NCI-H2081 treated with DMSO at 0.1 percent for 48 hours (cell line): ENCODE measurements at regions not wholly inside any gene's neighbourhood (a gene's known extent, or its start where the extent isn't known, plus 50 kb on each side); places are given as distances from the start of the nearest gene placed in this dataset.
"Not testable (repeated sequence)": the region's sequence is repeated elsewhere in the genome, so short reads cannot be mapped to it uniquely, and the experiment has no call there.

Experiments
- DNase-seq: peaks from one replicate; lab custom pipeline; 2025; lab: John Stamatoyannopoulos, UW

DNA sequence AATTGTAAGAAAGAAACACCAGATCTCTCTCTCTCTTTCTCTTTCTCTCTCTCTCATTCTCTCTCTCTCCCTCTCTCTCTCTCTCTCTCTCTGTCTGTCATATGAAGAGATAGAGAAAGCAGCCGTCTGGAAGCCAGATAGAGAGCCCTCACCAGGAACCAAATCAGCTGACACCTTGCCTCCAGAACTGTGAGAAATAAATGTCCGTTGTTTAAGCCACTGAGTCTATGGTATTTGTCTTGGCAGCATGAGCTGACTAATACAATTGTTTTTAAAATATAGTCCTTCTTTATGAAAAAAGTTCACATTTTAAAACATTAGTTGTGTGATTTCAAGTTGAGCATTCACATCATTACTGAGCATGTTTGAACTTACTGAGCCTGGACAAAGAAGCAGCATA, 275.6 kb downstream of the CETN3 start:
- no peak for DNase-seq

DNA sequence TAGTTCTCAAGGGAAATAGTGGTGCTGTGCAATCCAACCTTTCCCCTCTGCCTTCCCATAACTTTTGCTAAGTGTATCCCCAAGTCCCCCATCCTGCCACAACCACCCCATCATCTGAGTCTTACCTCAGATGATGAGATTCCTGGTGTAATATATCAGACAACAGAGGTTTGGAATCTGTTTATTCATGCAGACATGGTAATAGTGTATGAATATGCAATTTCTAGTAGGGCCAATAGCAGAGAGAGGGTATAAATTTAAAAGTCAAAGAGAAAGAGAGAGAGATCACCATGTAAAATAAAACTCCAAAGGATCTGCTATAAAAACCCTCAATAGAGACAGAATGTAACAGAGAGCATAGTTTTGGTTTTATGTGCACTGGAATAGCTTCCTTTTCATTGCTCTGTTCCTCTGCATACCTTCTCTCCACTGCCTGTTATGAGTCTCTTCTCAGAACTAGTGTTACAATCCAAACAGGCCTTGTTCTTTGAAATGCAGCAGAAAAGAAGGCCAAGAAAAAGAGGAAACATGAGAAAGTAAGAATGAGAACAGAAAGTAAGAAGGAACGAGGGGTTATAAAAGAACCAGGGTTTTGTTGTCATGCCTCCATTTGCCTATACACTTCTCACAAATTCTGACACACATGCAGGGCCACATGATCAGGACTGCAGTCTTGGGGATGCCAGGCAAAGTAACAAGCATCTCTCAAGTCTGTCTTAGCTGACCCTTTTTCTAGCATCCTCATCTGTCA, 278.0 kb downstream of the CETN3 start:
- no peak for DNase-seq

DNA sequence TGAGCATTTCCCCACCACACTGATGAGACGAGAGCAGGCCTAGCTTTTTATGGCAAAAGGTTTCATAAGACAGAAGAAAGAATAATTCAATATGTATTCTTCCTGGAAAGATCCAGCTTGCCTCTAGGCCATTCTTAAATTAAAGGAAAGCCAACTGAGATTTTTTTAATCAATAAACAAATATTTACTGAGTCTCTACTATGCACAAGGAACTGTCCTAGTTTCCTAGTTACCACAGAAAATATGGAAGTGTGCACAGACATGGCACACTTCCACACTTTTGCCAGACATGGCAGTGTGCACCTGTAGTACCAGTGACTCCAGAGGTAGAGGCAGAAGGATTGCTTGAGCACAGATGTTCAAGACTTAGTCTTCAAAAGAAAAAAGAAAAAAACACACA, 281.0 kb downstream of the CETN3 start:
- no peak for DNase-seq

DNA sequence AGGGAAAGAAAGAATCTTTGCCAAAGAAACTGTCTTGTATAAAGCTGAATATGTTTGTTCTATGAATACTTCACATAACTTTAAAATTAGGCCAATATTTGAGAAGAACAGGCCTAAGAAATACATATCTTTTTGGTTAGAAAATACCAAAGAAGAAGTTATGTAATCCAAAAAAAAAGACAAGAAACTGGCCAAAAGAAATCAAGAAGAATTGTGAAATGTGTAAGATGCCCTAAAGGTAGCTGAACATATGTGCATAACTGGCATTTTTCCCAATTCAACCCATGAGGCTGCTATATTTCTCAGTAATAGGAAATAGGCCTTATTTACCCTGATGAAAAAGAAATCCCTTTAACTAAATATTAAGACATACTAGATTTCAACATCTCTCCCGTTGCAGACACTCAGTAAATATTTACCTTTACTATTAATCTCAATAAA, 290.0 kb downstream of the CETN3 start:
- no peak for DNase-seq

DNA sequence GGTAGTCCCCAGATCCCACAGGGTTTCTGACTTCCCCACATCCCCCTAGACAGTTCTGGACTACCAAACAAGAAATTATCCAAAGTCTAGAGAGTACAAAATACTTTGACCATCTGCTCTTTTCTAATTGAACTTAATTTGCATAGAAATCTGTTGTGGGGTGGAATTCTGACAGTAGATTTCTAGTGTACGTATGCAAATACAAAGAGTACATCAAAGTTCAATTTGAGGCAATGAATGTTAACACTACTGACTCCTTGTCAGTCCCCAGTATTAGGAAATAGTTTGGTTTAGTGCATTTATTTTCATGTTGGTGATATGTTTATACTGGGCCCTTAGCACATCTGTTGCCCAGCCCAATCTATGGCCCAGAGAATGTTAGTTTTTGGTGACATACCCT, 292.6 kb downstream of the CETN3 start:
- no peak for DNase-seq

DNA sequence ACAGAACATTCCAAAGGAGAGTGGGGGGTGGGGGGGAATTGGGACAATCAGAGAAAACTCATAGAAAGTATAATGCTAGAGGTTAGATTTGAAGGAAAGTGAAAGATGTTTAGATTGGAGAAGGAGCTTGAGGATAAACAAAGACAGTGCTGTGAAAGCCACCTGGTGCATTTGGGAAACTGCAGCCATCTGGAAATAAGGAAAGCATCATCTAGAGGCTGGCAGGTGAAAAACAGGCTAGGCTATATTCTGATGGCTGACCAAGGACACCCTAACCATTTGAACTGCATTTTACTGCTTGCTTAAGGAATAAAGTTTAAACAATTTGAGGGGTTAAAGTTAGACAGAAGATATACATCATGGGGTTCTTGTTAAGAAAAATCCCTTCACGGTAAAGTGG, 296.4 kb downstream of the CETN3 start:
- DNase-seq: no peak

DNA sequence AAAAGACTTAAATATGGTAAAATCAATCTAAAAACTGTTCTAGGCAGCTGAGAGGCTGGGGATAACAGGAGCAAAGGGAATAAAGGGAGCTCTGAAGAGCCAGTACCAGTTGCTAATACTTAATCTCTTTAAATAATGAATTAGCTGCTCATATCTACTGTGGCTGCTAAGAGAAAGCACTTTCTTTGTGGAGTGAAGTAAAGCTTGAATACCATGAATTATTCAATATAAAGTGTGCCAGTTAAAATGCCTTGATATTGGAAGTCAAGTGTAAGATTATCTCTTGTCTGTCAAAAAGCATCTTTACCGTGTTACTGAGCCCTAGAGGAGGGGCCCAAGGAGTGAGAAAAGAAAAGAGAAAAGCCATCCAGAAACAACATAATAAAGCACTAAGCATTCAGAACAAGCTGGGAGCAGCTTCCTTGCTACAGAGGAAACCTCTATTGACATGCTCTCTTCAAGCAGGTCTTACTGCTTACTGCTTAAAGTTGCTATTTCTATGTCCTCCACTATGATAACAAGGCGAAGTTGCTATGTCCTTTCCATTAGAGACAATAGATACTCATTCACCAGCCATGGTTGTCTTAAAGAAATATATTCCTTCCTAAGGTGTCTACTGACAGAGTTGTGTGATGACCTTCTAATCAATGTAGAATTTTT, 297.4 kb downstream of the CETN3 start:
- no peak for DNase-seq

DNA sequence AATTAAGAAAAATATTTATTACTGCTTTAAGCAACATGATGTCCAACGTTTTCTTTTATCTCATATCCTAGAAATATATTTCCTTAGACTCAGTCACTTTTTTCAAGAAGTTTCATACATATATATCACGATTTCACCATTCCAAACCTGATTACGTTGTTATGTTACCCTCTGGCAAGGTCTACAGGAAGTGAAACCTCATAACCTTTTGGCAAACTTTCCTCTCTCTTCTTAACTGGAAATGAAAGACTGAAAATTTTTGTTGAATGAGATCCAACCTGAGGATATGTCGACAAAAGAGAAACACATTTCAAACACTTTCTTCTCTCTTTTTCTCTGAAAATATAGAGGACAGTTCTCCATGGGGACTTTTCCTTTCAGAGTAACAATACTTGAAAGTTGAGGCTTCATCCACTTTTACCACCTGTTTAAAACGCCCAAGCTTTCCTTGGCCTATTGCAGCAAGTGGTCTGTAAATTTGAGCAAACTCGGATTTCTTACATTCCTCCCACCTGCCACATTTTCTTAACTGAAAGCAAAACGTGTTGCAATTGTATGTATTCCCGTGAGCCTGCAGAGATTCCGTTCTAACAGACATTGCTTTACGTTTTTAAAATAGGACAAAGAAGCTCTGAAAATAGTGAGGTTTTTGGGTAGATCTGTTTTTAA, 298.1 kb downstream of the CETN3 start:
- DNase-seq: no peak

DNA sequence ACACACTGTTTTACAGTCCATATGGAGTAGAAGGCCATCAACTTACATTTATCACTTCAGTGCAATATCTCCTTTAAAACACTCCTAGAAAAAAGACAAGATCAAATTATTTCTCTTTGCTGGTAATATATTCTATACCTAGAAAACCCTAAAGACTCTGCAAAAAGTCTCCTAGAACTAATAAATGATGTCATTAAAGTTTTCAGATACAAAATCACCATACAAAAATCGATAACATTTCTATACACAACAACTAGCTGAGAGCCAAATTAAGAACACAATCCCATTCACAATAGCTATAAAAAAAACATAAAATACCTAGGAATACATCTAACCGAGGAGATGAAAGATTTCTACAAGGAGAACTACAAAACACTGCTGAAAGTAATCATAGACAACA, 300.3 kb downstream of the CETN3 start:
- no peak for DNase-seq

DNA sequence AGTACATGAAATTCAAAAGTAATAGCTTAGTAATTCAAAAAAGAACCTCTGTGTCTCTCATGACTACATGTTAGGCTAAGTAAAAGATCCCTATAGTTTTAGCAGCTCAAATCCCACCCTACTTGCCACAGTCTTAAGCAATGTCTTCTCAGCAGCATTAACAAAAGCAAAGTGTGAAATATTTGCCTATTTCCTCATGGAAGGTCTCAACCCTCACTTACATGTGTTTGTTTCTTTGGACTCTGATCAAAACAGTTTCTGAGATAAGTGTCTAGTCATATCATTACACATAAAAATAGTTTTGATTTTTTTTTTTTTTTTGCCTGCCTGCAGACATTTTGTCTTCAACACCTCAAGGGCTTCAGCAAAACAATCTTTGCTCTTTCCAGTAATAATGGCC, 310.5 kb downstream of the CETN3 start:
- DNase-seq: no peak

DNA sequence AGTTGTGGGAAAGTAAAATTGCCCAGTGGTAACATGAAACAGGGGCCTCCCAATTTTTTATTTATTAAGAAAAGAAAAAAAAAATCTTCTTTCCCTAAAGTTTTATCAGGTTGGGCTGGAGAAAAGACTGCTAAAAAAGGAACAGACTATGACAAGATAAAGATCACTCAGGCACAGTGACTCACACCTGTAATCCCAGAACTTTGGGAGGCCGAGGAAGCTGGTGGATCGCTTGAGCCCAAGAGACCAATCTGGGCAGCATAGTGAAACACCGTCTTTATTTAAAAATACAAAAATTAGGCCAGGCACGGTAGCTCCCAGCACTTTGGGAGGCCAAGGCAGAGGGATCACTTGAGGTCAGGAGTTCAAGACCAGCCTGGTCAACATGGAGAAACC, 312.5 kb downstream of the CETN3 start:
- no peak for DNase-seq

DNA sequence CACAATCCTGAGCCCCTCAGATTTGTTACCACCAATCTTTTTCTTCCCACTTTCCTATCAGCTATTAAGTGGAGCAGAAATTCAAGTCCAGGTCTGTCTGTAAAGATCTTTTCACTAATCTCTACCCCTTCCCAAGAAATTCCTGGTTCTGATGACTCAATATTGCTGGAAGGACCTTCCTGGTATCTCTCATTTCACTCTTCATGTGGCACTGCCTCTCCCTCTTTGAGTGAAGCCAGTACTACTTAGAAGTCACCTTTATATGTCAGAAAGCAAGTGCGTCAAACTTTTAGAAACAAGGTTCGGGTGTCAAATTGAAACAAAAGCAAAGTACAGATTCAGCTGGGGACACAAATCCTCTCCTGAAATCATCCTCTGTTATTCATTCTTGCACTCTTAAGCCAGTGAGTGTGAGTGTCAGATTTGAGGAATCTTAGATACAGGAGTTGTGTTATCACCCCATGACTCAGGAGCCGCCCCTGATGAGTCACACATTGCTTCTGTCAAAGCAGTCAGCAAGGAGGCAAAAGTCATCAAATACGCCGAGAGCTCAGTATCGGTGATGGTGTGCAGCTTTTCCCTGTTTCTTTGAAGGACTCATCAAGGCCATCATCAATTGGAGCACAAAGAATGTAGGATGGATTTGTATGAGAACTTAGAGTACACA, 313.0 kb downstream of the CETN3 start:
- DNase-seq: no peak

DNA sequence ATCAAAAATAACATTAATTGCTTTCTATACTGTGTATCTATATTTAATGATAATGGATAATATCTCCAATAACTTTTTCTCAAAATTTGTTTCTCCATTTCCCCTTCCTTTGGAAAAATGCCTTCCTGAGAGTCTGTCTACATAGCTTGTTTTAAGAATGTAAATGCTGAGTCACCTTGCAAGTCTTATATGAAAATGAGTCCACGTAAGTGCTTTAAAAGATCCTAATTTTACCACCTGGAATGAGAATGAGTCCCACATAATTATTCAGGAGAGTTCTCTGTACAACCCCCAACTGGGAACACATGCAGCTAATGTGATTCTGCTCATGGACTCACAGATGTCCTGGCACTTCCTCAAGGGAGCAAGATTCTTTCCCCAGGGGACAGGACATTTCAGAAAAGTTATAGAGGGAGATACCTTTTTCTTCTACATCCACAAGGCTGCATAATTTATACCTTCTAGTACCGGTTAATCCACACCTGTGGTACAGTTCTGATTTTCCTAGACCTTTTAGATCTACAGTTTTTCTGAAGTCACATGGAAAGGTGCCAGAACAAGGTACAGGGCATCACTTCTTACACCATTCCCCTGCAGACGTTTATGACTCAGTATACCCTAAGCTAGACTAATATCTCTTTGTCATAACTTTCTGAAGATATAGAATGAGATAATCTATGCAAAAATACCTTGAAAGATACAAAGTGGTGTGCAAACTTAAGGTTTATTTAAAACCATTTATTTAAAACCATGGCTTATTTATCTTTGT, 314.1 kb downstream of the CETN3 start:
- DNase-seq: no peak

DNA sequence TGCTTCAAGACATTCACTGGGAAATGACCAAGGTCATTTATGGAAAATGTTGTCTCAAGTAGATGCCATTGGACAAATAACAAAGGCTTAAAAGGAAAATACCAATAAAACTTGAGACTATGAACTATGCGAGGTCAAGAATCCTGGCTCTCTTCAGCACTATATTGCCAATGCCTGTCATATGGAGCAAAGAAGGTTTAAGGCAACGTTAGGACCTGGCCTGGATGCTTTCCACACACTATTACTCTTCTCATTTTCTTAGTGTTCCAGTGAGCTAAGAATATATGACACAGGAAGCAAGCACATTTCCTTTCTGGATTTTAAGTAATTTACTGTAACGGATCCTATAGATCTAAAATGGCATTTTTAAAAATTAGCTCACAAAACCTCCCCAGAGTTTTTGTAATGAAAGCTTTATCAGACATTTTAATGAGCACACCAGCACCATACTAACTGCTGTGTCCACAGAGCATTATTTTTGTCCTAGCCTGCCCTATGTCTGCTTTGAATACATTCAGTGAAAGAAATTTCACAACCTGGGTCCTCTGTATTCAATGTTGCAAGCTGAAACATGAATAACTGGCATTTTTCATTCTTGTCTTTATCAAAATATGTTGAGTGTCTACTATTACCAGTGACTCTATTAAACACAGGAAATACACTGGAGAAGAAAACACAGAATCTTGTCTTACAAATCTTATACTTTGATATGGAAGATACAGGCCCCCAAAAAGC, 315.6 kb downstream of the CETN3 start:
- DNase-seq: no peak

DNA sequence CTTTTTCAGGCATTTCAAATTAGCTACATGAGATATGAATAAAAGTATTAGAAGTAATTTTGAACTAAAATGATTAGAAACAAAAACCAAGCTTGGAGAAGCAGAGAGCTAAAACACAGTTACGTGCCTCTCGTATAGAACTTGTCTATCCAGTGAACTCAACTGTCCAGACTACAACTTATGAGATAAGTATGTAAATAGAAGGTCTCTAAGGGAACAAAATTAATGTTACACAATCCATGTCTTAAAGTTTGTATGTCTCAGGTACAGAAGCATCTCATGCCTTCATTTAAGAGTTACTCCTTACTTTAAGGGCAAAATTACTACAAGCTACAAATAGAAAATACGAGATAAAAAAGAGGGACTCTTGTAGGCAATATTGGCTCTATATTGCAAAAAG, 316.8 kb downstream of the CETN3 start:
- no peak for DNase-seq

DNA sequence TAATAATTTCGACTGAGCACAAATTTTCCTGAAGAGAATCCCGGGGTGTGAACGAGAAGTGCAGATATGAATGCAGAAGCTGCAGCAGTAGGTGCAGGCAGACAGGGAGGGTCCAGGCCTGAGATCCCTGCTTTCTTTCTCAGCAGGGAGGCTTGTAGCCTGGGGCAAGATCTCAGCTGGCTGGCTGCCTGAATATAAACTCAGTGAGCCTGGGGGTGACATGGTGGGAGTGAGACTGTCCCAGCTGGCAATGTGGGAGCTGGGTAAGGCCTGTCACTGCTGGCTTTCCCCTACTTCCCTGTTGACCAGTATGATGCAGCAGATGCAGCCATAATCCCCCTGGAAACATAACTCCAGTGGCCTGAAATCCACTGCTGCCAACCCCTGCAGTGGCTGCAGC, 325.2 kb downstream of the CETN3 start:
- DNase-seq: no peak

DNA sequence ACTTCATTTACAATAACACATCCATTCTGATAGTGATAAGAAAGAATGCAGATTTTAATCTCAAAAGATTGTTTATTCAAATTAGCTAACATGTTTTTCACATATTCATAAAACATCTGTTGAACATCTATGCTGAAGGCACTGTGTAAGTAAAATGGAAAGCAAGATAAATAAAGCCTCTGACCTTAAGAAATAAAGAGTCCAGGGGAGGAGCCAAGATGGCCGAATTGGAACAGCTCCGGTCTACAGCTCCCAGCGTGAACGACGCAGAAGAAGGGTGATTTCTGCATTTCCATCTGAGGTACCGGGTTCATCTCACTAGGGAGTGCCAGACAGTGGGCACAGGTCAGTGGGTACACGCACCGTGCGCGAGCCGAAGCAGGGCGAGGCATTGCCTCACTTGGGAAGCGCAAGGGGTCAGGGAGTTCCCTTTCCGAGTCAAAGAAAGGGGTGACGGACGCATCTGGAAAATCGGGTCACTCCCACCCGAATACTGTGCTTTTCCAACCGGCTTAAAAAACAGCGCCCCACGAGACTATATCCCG, 336.5 kb downstream of the CETN3 start:
- DNase-seq: not testable (repeated sequence)

DNA sequence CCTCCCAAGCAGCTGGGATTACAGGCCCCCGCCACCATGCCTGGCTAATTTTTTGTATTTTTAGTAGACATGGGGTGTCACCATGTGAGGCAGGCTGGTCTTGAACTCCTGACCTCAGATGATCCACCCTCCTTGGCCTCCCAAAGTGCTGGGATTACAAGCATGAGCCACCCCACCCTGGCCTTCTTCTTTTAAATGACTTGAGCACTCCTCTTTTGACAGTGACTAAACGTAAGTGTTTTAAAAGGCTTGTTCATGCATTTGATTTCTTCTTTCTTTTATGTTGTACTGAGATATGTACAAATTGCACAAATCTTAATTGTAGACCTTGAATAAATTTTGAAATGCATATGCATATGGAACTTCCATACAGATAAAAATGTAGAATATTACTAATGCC, 337.9 kb downstream of the CETN3 start:
- DNase-seq: no peak

DNA sequence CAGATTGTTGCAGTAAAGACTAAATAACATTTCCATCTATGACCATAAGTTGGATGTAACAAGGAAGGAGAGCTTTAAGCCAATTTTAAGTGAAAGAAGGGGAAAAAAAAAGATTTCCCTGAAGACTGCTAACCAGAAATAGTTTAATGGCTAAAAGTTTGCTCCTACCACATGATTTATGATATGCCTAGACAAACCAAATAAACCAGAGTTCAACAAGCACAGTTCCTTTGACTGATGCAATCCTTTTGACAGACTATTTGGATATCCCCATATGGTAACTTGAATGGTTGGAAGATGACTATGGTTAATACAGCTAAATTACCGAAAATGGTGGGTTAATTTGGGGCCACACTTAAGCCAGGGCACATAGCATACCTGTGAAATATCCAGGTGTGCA, 338.5 kb downstream of the CETN3 start:
- no peak for DNase-seq

DNA sequence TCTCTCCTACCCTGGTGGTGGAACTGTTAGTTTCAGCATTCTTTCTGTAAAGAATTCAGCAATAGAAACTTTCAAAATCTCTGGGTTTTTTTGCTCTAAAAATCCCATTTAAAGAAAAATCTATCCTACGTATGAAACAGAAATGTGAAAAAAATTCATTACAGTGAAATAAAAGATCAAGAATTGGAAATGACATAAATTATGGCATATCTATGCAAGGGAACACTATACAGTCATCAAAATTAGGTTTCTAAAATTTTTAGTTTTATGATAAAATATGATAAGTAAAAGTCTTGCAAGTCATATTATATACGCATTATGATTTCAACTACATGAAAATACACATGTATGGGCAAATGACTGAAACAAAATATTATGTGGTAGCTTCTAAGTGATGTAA, 342.6 kb downstream of the CETN3 start:
- DNase-seq: no peak
